ENCODE measurements at regions not wholly inside any gene's neighbourhood (a gene's known extent, or its start where the extent isn't known, plus 50 kb on each side); places are given as distances from the start of the nearest gene placed in this dataset.
"Not testable (repeated sequence)": the region's sequence is repeated elsewhere in the genome, so short reads cannot be mapped to it uniquely, and the experiment has no call there.

- peaks cover 14% of the 10 kb centered on the region for H3K27me3 Mint-ChIP-seq
- H3K4me1 Mint-ChIP-seq, H3K27ac Mint-ChIP-seq, H3K36me3 Mint-ChIP-seq, H3K9me3 Mint-ChIP-seq, H3K4me3 Mint-ChIP-seq: not testable (repeated sequence)
Observed at GRCh38 chr2:215889240-215889969, 123.9 kb downstream of the MREG start.

GRCh38 chr2:215888680-215889079, 124.7 kb downstream of the MREG start:
- H3K36me3 Mint-ChIP-seq: no peaks in the 10 kb centered on the region
- H3K27me3 Mint-ChIP-seq: peaks cover 14% of the 10 kb centered on the region
- H3K9me3 Mint-ChIP-seq: no peaks in the 10 kb centered on the region
- no peak overlapping the region for H3K27ac Mint-ChIP-seq
- no peaks in the 10 kb centered on the region for H3K4me1 Mint-ChIP-seq
- H3K4me3 Mint-ChIP-seq: no peak overlapping the region

GRCh38 chr2:215887303-215887702, 126.0 kb downstream of the MREG start:
- H3K27ac Mint-ChIP-seq: peak overlapping the region; percentile 65
- no peaks in the 10 kb centered on the region for H3K36me3 Mint-ChIP-seq
- no peaks in the 10 kb centered on the region for H3K9me3 Mint-ChIP-seq
- peaks cover 14% of the 10 kb centered on the region for H3K27me3 Mint-ChIP-seq
- no peaks in the 10 kb centered on the region for H3K4me1 Mint-ChIP-seq
- no peak overlapping the region for H3K4me3 Mint-ChIP-seq

- Mint-ChIP-seq H3K4me3 (no peak overlapping the region), H3K9me3 (no peaks in the 10 kb centered on the region), H3K36me3 (no peaks in the 10 kb centered on the region), H3K27ac (no peak overlapping the region), H3K27me3 (peaks cover 11% of the 10 kb centered on the region), H3K4me1 (no peaks in the 10 kb centered on the region)
Observed at GRCh38 chr2:215886022-215886421, 127.3 kb downstream of the MREG start.

- Mint-ChIP-seq H3K27ac (no peak overlapping the region), H3K9me3 (no peaks in the 10 kb centered on the region), H3K36me3 (no peaks in the 10 kb centered on the region), H3K27me3 (peaks cover 9% of the 10 kb centered on the region), H3K4me1 (no peaks in the 10 kb centered on the region), H3K4me3 (no peak overlapping the region)
Observed at GRCh38 chr2:215885536-215885935, 127.8 kb downstream of the MREG start.

- Mint-ChIP-seq H3K4me3 (no peak overlapping the region), H3K9me3 (no peaks in the 10 kb centered on the region), H3K4me1 (no peaks in the 10 kb centered on the region), H3K27me3 (peaks cover 4% of the 10 kb centered on the region), H3K36me3 (no peaks in the 10 kb centered on the region), H3K27ac (no peak overlapping the region)
Observed at GRCh38 chr2:215884451-215885087, 128.8 kb downstream of the MREG start.

- Mint-ChIP-seq H3K9me3 (no peaks in the 10 kb centered on the region), H3K4me3 (no peak overlapping the region), H3K27me3 (peaks cover 1% of the 10 kb centered on the region), H3K27ac (no peak overlapping the region), H3K4me1 (no peaks in the 10 kb centered on the region), H3K36me3 (no peaks in the 10 kb centered on the region)
Observed at GRCh38 chr2:215883799-215884198, 129.6 kb downstream of the MREG start.

GRCh38 chr2:215882689-215883088, 130.7 kb downstream of the MREG start:
- H3K4me1 Mint-ChIP-seq: no peaks in the 10 kb centered on the region
- H3K27ac Mint-ChIP-seq: no peak overlapping the region
- H3K4me3 Mint-ChIP-seq: no peak overlapping the region
- H3K36me3 Mint-ChIP-seq: no peaks in the 10 kb centered on the region
- peaks cover 1% of the 10 kb centered on the region for H3K27me3 Mint-ChIP-seq
- H3K9me3 Mint-ChIP-seq: no peaks in the 10 kb centered on the region

GRCh38 chr2:215881582-215881981, 131.8 kb downstream of the MREG start:
- H3K9me3 Mint-ChIP-seq: no peaks in the 10 kb centered on the region
- no peaks in the 10 kb centered on the region for H3K4me1 Mint-ChIP-seq
- H3K4me3 Mint-ChIP-seq: no peak overlapping the region
- no peaks in the 10 kb centered on the region for H3K36me3 Mint-ChIP-seq
- no peak overlapping the region for H3K27ac Mint-ChIP-seq
- H3K27me3 Mint-ChIP-seq: no peaks in the 10 kb centered on the region

- Mint-ChIP-seq H3K9me3 (no peaks in the 10 kb centered on the region), H3K4me1 (no peaks in the 10 kb centered on the region), H3K27me3 (no peaks in the 10 kb centered on the region), H3K27ac (no peak overlapping the region), H3K36me3 (no peaks in the 10 kb centered on the region), H3K4me3 (no peak overlapping the region)
Observed at GRCh38 chr2:215880970-215881369, 132.4 kb downstream of the MREG start.

- Mint-ChIP-seq H3K4me3 (no peak overlapping the region), H3K9me3 (no peaks in the 10 kb centered on the region), H3K4me1 (no peaks in the 10 kb centered on the region), H3K27me3 (peaks cover under 1% of the 10 kb centered on the region), H3K27ac (no peak overlapping the region), H3K36me3 (no peaks in the 10 kb centered on the region)
Observed at GRCh38 chr2:215879977-215880940, 133.1 kb downstream of the MREG start.

GRCh38 chr2:215879331-215879730, 134.0 kb downstream of the MREG start:
- H3K27me3 Mint-ChIP-seq: peaks cover 2% of the 10 kb centered on the region
- no peaks in the 10 kb centered on the region for H3K4me1 Mint-ChIP-seq
- H3K9me3 Mint-ChIP-seq: no peaks in the 10 kb centered on the region
- no peak overlapping the region for H3K27ac Mint-ChIP-seq
- no peak overlapping the region for H3K4me3 Mint-ChIP-seq
- no peaks in the 10 kb centered on the region for H3K36me3 Mint-ChIP-seq

- H3K9me3 Mint-ChIP-seq: no peaks in the 10 kb centered on the region
- H3K36me3 Mint-ChIP-seq: no peaks in the 10 kb centered on the region
- peaks cover 2% of the 10 kb centered on the region for H3K27me3 Mint-ChIP-seq
- H3K4me3 Mint-ChIP-seq: no peak overlapping the region
- H3K27ac Mint-ChIP-seq: no peak overlapping the region
- no peaks in the 10 kb centered on the region for H3K4me1 Mint-ChIP-seq
Observed at GRCh38 chr2:215878476-215879063, 134.8 kb downstream of the MREG start.

- H3K27ac Mint-ChIP-seq: no peak overlapping the region
- peaks cover 2% of the 10 kb centered on the region for H3K27me3 Mint-ChIP-seq
- no peaks in the 10 kb centered on the region for H3K36me3 Mint-ChIP-seq
- H3K4me3 Mint-ChIP-seq: no peak overlapping the region
- no peaks in the 10 kb centered on the region for H3K4me1 Mint-ChIP-seq
- H3K9me3 Mint-ChIP-seq: no peaks in the 10 kb centered on the region
Observed at GRCh38 chr2:215876937-215877238, 136.5 kb downstream of the MREG start.

GRCh38 chr2:215876139-215876936, 137.0 kb downstream of the MREG start:
- H3K36me3 Mint-ChIP-seq: no peaks in the 10 kb centered on the region
- no peaks in the 10 kb centered on the region for H3K9me3 Mint-ChIP-seq
- H3K27ac Mint-ChIP-seq: no peak overlapping the region
- no peaks in the 10 kb centered on the region for H3K4me1 Mint-ChIP-seq
- peaks cover 2% of the 10 kb centered on the region for H3K27me3 Mint-ChIP-seq
- H3K4me3 Mint-ChIP-seq: no peak overlapping the region
